GM18507 (cell line): ENCODE measurements at regions not wholly inside any gene's neighbourhood (a gene's known extent, or its start where the extent isn't known, plus 50 kb on each side); places are given as distances from the start of the nearest gene placed in this dataset.

Experiments used
- DNase-seq: peaks from one replicate; pipeline ENCODE4 v3.0.0; 2011; ENCODE audit warnings: low read depth; ENCODE audit not compliant: insufficient read length; ENCODE audit errors: extremely low spot score
- FAIRE-seq: peaks from 2 replicates; lab custom pipeline; 2011; peaks lifted over from hg19 to GRCh38; lab: Jason Lieb, UNC

GRCh38 chr18:49666045-49666775, 104.4 kb downstream of the LIPG start:
- DNase-seq (no peak), FAIRE-seq (no peak)

- no peak for DNase-seq
- no peak for FAIRE-seq
Measured at GRCh38 chr18:49663899-49664890, 102.3 kb downstream of the LIPG start.

GRCh38 chr18:49662506-49662905, 100.6 kb downstream of the LIPG start:
- DNase-seq (no peak), FAIRE-seq (no peak)

- DNase-seq (no peak), FAIRE-seq (no peak)
Measured at GRCh38 chr18:49658823-49659404, 97.1 kb downstream of the LIPG start.

GRCh38 chr18:49656073-49656692, 94.3 kb downstream of the LIPG start:
- no peak for DNase-seq
- no peak for FAIRE-seq

GRCh38 chr18:49655266-49656072, 93.6 kb downstream of the LIPG start:
- no peak for DNase-seq

GRCh38 chr18:49654347-49654746, 92.5 kb downstream of the LIPG start:
- FAIRE-seq (no peak), DNase-seq (no peak)

More at GRCh38 chr18:49655266-49656072, 93.6 kb downstream of the LIPG start:
- no peak for FAIRE-seq

GRCh38 chr18:49652881-49653724, 91.2 kb downstream of the LIPG start:
- FAIRE-seq (no peak), DNase-seq (no peak)

GRCh38 chr18:49651033-49651432, 89.2 kb downstream of the LIPG start:
- FAIRE-seq (no peak), DNase-seq (no peak)

- DNase-seq (no peak), FAIRE-seq (no peak)
Measured at GRCh38 chr18:49650426-49650891, 88.6 kb downstream of the LIPG start.

- DNase-seq (no peak), FAIRE-seq (no peak)
Measured at GRCh38 chr18:49648811-49649210, 87.0 kb downstream of the LIPG start.
